Endothelial cell (in vitro differentiated cells): ENCODE measurements at regions not wholly inside any gene's neighbourhood (a gene's known extent, or its start where the extent isn't known, plus 50 kb on each side); places are given as distances from the start of the nearest gene placed in this dataset.

ENCODE experiments used
- DNase-seq: peaks from one replicate; pipeline ENCODE4 v3.0.0; 2021; ENCODE audit warnings: low spot score
- H3K27ac Mint-ChIP-seq: one replicate; pipeline ENCODE4 v1.8.0; 2021; ENCODE audit warnings: mixed read lengths, inconsistent platforms; ENCODE audit not compliant: unreplicated experiment
- H3K27me3 Mint-ChIP-seq: one replicate; pipeline ENCODE4 v1.8.0; 2021; ENCODE audit warnings: mild to moderate bottlenecking, moderate library complexity, mixed read lengths, inconsistent platforms; ENCODE audit not compliant: unreplicated experiment
- H3K36me3 Mint-ChIP-seq: one replicate; pipeline ENCODE4 v1.8.0; 2021; ENCODE audit warnings: mild to moderate bottlenecking, low read depth, mixed read lengths, inconsistent platforms; ENCODE audit not compliant: unreplicated experiment
- H3K4me1 Mint-ChIP-seq: one replicate; pipeline ENCODE4 v1.8.0; 2021; ENCODE audit warnings: mild to moderate bottlenecking, mixed read lengths, inconsistent platforms; ENCODE audit not compliant: unreplicated experiment
- H3K4me3 Mint-ChIP-seq: one replicate; pipeline ENCODE4 v1.8.0; 2021; ENCODE audit warnings: mild to moderate bottlenecking, mixed read lengths, inconsistent platforms; ENCODE audit not compliant: unreplicated experiment
- H3K9me3 Mint-ChIP-seq: one replicate; pipeline ENCODE4 v1.8.0; 2021; ENCODE audit warnings: mixed read lengths, inconsistent platforms; ENCODE audit not compliant: unreplicated experiment
- CTCF ChIP-seq: fragments of 200-600 bp; sonication (generic); IDR thresholded peaks from one replicate; pipeline ENCODE4 v1.5.0; 2021; ENCODE audit warnings: antibody characterized with exemption; ENCODE audit not compliant: unreplicated experiment

GRCh38 chr12:71237128-71237527 is 79.3 kb upstream of the TSPAN8 start:
- no peak for TF ChIP-seq CTCF
- no peaks in the 10 kb centered on the region for H3K4me1 Mint-ChIP-seq

DNA sequence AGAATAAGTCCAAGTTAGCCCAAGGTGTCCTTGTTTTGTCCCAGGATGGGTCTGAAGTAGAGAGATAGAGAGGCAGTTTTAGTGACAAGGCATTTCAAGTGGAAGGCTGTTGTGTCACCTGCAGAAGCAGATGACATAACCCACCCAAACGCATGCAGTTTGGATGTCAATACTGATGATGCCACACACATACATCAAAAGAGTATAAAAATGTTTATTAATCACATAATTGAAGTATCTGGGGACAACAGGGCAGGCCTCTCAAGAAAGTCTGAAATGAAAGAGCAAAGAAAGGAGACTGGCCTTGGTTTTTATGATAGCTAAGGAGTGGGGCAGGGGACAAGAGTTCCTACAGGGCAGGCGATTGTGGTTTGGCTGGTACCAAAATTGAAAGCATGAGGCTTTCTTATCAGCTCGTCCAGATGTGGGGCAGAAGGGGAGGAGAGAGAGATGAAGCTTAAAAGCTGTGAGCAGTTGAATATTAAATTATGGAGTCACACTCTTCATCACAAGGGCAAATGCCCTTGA is 78.4 kb upstream of the TSPAN8 start:
- H3K36me3 Mint-ChIP-seq = no peaks in the 10 kb centered on the region
- no peak overlapping the region for H3K27ac Mint-ChIP-seq
- no peak for TF ChIP-seq CTCF
- H3K27me3 Mint-ChIP-seq = peaks cover 2% of the 10 kb centered on the region
- DNase-seq = no peak
- H3K4me1 Mint-ChIP-seq = no peaks in the 10 kb centered on the region
- H3K9me3 Mint-ChIP-seq = no peaks in the 10 kb centered on the region
- H3K4me3 Mint-ChIP-seq = no peak overlapping the region

More at GRCh38 chr12:71237128-71237527, 79.3 kb upstream of the TSPAN8 start:
- H3K27ac Mint-ChIP-seq = no peak overlapping the region
- no peaks in the 10 kb centered on the region for H3K27me3 Mint-ChIP-seq
- H3K36me3 Mint-ChIP-seq = no peaks in the 10 kb centered on the region
- DNase-seq = no peak
- no peaks in the 10 kb centered on the region for H3K9me3 Mint-ChIP-seq
- H3K4me3 Mint-ChIP-seq = no peak overlapping the region

DNA sequence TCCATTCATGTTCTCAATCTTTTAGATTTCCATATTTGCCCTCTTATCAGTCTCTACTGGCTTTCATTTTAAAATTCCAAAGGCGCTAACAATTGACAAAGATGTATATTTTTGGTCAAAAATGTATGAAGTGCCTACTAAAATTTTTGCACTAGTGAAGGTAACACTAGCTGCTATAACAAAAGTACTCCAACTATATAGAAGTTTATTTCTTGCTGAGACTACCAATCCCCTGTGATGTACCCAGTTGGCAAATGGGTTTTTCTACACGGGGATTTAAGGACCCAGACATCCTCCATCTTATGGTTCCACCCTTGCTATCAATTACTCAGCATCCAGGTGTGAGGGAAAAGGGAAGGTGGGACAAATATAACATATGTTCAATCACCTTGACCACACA is 75.3 kb upstream of the TSPAN8 start:
- H3K36me3 Mint-ChIP-seq = no peaks in the 10 kb centered on the region

GRCh38 chr12:71230542-71230941 is 72.7 kb upstream of the TSPAN8 start:
- no peak for DNase-seq
- H3K4me1 Mint-ChIP-seq = no peaks in the 10 kb centered on the region
- H3K9me3 Mint-ChIP-seq = no peaks in the 10 kb centered on the region
- peaks cover 2% of the 10 kb centered on the region for H3K27me3 Mint-ChIP-seq
- TF ChIP-seq CTCF = no peak
- H3K4me3 Mint-ChIP-seq = no peak overlapping the region
- H3K36me3 Mint-ChIP-seq = no peaks in the 10 kb centered on the region
- H3K27ac Mint-ChIP-seq = no peak overlapping the region

More for the DNA sequence above, 75.3 kb upstream of the TSPAN8 start:
- Mint-ChIP-seq H3K27me3 (peaks cover 2% of the 10 kb centered on the region), H3K27ac (no peak overlapping the region), H3K9me3 (no peaks in the 10 kb centered on the region), H3K4me1 (no peaks in the 10 kb centered on the region), H3K4me3 (no peak overlapping the region)
- TF ChIP-seq CTCF = no peak
- no peak for DNase-seq

GRCh38 chr12:71223139-71223538 is 65.3 kb upstream of the TSPAN8 start:
- Mint-ChIP-seq H3K4me1 (no peaks in the 10 kb centered on the region), H3K36me3 (no peaks in the 10 kb centered on the region), H3K27ac (no peak overlapping the region)

More at GRCh38 chr12:71223139-71223538, 65.3 kb upstream of the TSPAN8 start:
- TF ChIP-seq CTCF = no peak
- Mint-ChIP-seq H3K4me3 (no peak overlapping the region), H3K27me3 (no peaks in the 10 kb centered on the region), H3K9me3 (no peaks in the 10 kb centered on the region)
- no peak for DNase-seq
